ENCODE measurements at regions not wholly inside any gene's neighbourhood (a gene's known extent, or its start where the extent isn't known, plus 50 kb on each side); places are given as distances from the start of the nearest gene placed in this dataset.
A peak's percentile ranks its signal among the peaks of the same experiment; 100 is the strongest.

DNA sequence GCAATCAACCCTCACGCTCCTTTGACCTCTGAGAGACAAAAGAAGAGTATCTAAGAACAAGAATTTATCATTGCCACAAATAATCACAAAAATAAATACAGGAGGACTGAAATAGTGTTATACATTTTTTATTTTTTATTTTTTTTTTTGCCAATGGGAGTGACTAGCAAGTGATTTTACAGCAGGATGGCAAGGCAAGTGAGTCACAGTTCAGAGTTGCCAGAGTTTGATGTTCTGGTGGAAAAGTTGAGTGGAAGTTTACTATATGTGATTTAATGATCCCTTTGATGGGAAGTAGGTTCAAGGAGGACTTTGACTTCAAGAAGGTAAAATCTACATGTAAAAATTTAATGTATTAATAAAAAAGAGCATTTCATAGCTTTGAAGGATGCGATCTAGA is 2691.4 kb downstream of the PCDH9 start:
- DNase-seq (ENCODE audit: low read depth) = no peak

DNA sequence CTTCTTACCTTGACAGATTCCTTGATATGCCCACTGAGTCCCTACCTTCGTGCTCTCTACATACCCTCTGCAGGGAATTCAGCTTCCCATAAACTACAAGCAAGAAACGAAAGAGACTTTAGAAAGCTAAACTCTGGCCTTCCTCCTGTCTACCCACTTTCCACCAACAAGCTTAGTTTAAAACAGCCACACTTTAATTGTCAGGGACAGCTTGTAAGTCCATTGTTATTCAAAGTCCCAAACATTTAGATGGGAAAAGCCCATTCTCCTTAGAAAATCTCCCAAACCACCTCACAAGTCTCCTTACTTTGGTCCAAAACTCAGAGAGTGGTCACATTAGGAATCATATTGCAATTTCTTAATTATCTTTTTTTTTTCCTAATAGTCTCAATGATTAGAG is 2695.8 kb downstream of the PCDH9 start:
- no peak for DNase-seq (ENCODE audit: low read depth)

DNA sequence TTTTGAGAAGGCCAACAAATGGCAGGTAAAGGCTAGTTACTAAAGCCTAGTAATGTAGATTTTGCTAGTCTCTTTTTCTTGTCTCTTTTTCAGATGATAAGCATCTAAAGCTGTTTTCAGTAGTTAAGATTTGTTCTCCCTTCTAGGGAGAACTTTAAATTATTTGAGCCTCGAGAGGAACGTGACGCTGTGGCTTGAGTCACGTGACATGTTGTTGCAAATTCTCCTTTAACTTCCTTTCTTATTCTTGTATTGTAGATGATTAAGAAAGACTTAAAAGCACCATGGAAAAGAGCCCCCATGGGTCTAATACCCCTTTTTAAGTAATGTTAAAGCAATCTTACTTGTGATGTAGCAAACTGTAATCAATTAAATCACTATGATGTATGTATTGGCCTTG is 2698.7 kb downstream of the PCDH9 start:
- no peak for DNase-seq (ENCODE audit: low read depth)

DNA sequence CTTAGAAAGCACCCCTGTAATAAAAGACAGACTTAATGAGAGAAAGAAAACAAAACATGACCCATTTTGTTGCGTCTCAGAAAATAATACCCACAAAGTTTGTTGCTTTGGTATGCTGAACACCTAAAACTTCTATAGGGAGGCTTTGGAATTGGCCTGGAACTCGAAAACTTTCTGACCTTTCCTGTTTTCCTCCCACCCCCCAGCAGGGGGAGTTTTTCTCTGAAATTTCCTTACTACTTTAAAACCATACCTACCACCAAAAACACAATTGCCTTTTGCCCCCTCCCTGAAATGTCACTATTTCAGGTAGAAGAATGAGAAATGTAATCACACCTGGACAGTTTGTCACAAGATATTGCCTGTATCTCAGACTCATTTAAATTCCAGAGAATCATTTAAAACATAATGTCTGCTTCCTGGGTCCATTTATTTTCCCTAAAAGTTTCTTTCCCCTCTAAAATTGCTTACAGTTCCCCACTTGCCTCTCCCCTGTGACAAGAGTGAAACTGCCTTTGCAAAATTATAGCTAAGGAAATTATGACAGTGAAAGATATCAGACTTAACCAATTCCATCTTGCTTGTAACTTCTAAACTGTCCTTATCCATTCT is 2700.2 kb downstream of the PCDH9 start:
- peak; percentile 15 for DNase-seq (ENCODE audit: low read depth)

DNA sequence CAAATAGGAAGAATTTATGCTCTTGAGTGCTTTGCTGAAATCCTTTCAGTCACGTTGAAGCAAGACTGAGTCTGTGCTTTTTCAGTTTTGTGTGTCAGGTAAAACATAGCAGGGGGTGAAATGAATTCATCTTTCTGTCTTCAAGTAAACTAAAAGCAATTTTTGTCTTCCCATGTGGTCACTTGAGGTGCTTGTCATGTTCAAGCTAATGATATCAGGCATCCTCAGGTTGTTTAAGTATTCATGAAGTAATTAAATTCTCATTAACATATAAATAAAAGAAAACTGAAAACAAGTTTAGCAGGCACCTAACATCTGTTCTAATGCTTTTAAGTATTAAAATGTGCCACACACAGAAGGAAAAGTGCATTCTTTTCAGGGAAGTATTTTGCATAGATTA is 2701.3 kb downstream of the PCDH9 start:
- DNase-seq (ENCODE audit: low read depth) = no peak

DNA sequence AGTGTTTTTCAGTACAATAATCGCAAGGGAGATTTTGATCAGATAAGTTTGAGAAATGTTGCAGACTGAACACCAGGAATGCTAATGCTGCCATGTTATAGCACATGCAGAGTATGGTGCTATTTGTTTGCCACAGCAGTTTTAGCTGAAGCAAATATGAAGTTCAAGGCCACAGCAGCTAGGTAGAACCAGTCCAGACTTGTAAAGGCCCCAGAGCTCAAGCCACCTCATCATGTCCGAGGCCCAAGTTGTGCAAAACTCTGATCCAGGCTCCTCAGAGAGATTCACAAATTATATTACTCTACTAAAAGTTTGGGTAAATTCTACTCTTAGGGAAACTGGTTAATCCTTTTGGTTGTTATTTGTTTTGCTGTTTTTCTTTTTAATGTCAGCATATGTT is 2702.6 kb downstream of the PCDH9 start:
- DNase-seq (ENCODE audit: low read depth) = no peak

DNA sequence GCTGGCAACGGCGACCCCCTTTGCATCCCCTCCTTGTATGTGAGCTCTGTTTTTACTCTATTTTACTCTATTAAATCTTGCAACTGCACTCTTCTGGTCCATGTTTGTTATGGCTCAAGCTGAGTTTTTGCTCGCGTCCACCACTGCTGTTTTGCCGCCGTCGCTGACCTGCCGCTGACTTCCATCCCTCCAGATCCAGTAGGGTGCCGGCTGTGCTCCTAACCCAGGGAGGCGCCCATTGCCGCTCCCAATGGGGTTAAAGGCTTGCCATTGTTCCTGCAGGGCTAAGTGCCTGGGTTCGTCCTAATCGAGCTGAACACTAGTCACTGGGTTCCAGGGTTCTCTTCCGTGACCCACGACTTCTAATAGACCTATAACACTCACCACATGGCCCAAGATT is 2704.4 kb downstream of the PCDH9 start:
- DNase-seq (ENCODE audit: low read depth) = no peak

DNA sequence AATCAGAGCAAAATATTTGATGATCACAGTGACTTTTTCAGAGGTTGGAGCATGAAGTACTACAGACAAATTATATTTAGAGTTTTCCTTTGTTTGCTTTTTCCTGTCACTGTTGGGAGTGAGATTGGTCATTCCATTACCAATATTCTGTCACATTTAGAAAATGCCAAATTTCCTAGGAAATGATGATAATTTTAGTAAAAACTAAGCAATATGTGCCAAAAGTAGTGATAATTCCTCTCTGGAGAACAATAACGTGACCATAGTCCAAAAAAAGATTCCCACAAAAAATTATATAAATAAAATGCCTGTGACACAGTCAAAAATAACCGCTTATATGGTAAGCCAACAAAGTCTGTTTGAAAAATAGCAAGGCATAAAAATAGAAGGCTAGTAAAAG is 2719.4 kb downstream of the PCDH9 start:
- no peak for DNase-seq (ENCODE audit: low read depth)

DNA sequence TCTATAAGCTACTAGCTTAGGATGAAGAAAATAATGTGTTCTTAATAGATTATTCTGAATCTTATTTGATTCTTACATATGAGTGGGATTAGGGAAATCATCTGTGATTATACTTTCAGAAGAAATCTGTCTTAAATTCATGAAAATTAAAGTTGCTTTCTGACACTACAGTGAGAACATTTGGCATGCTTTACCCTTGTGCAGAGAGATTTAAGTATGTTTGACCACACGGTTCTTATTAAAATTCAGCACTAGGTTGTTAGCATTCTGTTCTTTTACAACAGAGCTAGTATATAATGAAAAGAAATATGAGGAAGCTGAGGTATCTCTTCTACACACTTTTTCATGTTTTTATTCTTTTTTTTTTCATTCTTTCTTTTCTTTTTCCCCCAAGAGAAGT is 2723.9 kb downstream of the PCDH9 start:
- DNase-seq (ENCODE audit: low read depth) = no peak

DNA sequence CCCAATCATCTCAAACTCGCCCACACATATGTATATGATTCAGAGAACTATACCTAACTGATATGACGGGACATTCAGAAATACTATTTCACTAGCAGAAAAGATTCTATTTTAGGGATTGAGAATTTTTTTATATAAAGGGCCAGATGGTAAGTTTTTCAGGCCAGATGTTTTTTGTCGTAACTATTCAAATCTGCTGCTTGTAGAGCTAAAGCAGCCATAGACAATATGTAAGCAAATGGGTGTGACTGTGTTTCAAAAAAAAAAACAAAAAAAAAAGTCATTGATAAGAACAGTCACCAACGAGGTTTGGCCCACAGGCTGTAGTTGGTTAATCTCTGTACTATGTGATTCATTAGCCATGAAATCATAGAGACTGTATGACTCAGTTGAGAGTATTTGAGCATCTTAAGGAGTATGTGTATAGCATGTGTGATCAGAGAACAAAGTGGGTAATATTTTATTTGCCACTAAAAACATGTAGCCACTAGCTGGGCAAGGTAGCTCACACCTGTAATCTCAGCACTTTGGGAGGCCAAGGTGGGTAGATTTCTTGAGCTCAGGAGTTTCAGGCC is 2724.7 kb downstream of the PCDH9 start:
- no peak for DNase-seq (ENCODE audit: low read depth)

DNA sequence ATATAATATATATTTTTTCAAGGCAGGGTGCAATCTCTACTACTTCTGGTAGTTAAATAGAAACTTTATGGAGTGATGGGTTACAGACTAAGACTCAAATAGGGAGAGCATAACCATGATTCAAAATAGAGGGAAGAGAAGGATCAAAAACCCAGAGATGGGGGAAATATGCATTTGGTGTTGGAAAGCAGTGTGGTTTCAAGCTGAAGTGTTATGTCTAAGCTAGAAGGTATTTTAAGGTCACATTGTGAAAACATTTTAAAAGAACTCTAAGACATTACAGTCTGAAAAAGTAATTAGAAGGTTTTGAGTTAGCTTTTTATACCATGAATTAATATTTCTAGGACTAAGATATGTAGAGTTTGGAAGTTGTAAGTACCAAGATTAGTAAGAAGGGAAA is 2741.4 kb downstream of the PCDH9 start:
- no peak for DNase-seq (ENCODE audit: low read depth)

DNA sequence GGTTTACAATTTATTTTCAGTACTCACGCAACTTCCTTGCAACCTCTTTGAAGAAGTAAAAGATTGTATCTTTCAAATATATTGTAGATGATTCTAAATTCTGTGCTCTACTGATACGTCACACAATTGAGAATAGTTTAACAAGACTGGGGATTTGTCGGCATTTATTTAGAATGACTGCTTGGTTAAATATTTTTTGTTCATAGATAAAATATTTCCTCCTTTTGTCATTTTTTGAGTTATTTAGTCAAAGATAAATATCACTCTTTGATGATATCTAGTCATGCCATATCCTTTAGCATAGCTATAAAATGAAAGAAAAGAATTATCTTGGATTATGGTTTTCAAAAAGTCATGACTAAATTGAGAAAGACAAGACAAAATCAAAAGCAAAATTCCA is 2747.8 kb downstream of the PCDH9 start:
- DNase-seq (ENCODE audit: low read depth) = no peak

DNA sequence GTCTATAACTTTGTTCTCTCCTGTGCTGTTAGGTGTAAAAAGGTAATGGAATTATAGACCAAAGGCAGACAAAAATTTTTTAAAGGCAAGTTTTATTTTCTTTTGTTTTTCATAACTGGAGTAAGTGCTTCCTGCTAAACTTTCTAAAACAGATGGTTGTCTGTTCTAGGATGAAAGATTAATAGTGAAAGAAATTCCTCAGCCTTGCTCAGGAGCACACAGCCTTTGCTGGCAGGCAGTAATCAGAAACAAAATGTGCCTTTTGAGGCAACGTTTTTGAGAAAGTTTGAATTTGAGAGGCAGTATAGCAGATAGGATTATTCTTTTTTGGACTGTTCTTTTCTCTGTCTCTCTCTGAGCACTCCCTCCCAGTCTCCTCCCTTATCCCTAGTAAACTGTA is 2749.5 kb downstream of the PCDH9 start:
- DNase-seq (ENCODE audit: low read depth) = no peak

DNA sequence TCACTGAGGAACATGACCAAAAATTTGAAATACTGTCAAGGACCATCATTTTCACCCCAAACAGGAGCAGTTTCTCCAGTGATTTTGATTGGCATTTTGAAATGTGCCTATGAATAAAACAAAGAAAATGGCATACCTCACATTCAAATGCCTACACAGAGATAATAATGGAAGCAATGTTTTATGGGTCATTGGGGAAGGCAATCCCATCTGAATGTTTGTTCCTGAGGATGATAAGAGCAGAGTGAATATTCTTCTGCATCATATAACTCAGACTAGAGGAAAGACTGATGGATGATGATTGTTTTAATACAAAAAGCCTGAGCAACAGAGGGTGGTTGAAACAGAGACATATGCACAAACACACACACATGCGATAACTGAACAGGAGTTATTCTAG is 2749.9 kb downstream of the PCDH9 start:
- DNase-seq (ENCODE audit: low read depth) = no peak

DNA sequence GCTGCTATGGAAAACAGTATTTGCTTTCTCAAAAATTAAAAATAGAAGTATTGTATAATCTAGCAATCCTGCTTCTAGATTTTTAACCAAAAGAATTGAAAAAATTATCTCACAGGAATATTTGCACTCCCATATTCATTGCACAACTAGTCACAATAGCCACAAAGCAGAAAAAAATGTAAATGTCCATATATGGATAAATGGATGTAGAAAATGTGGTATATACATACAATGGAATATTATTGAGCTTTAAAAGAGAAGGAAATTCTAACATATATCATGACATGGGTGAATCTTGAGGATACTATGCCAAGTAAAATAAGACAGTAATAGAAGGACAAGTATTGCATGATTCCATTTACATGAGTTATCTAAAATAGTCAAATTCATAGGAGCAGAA is 2753.0 kb downstream of the PCDH9 start:
- DNase-seq (ENCODE audit: low read depth) = no peak

DNA sequence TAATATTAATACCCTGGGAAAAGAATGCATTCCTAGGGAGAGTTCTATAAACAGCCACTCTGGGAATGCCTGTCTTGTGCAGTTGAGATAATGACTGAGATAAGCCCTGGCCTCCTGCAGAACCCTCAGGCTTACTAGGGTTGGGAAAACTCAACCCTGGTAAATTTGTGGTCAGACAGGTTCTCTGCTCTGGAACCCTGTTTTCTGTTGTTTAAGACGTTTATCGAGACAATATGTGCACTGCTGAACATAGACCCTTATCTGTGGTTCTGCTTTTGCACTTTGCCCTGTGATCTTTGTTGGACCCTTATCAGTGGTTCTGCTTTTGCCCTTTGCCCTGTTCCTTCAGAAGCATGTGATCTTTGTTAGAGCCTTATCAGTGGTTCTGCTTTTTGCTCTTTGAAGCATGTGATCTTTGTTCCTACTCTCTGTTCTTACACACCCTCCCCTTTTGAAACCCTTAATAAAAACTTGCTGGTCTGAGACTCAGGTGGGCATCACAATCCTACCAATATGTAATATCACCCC is 2754.0 kb downstream of the PCDH9 start:
- DNase-seq (ENCODE audit: low read depth) = peak; percentile 30

DNA sequence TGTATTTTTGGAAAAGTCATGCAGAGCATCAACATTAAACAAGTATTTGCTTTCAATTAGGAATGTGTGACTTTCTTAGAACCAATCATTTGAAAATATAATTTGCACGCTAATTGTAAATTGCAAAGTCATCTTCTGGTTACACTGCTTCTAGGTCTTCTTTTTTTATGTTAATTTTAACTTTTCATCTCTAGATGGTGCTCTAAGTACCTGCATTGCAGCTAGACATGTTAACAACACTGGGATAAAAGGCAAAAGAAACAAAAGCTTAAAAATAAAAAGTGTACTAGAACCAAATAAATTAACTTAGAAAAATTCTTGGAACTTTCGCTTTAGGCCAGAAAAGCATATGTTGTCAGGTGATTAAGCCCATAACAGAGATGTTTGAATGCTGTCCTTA is 2758.2 kb downstream of the PCDH9 start:
- DNase-seq (ENCODE audit: low read depth) = peak; percentile 5

DNA sequence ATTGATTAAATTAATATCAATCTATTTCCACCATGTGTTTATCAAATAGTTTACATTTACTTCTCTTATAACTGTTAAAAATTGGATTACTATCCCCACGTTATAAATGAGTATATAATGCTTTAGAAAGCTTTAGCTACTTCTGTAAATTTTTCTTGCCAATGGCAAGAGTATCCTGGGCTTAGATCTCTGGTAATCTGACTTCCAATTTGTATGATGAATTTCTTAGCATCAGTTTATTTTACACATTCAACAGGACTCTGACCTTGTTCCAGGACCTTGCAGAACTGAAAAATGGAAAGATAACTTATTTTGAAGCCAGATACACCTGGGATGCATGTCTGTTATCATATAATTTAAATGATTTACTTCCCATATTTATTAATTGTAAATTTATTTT is 2759.4 kb downstream of the PCDH9 start:
- no peak for DNase-seq (ENCODE audit: low read depth)

DNA sequence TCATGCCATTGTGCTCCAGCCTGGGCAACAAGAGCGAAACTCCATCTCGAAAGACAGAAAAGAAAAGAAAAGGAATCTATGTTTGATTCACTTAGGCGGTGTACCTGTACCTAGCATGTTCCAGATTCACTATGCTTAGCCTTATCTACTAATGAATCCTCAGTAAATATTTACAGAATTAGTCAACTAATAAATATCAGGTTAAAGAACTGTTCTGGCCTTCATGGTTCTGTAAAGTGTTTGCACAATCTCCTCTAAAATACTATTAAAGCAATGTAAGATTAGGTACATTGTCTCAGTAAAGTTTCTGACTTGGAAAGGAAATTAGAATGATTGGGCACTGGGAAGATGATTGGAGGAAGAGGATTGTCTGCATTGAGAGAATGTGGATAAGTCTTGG is 2770.4 kb downstream of the PCDH9 start:
- DNase-seq (ENCODE audit: low read depth) = no peak

DNA sequence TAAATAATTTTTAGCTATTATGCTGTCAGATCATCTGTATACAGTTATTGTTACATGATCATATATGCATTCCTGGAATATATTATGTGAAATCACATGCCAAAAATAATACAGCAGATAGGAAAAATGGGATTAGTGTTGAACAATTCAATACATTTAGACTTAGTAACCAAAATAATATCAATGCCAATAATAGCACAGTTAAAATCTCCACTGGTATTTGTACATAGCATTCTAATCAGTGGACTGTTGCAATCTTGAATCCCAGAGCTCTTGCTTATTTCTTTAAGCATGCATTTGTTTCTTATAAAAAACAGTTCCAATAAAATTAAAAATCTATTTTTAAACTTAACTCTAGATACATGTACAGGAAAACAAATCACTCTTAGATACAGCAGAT is 2772.2 kb downstream of the PCDH9 start:
- no peak for DNase-seq (ENCODE audit: low read depth)

DNA sequence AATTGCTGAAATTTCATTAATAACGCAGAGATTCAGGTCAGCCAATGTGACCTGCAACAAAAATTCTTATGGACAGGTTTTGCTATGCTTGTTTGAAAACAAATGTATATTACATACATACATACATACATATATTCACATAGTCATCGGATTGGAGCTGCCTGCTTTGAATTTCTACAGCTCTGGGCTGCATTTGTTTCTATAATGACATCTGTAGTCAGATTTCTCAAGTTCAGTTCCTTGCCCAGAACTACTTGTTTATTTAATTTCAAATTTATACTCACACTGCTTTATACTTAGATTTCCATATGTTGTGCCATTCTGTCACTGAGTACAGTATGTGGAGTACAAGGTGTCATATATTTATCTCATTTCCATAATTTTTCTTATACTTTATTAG is 2775.0 kb downstream of the PCDH9 start:
- DNase-seq (ENCODE audit: low read depth) = no peak

DNA sequence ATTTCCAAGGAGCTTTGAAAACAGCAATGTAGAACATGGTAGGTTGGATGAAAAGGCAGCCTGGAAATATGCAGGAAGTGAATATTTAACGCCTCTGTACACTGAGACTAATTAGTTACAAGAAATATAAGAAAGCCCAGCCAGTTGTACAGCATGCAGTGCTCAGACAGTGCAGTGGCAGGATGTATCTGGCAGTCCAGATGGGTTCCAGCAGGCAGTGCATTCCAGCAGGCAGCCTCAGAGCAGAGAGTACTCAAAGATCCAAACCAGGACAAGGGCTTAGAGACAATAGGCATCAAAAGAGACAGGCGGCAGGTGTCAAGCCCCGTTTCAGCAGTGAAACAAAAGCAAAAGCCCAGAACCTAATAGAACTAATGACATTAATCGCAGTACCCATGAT is 2776.3 kb downstream of the PCDH9 start:
- no peak for DNase-seq (ENCODE audit: low read depth)

DNA sequence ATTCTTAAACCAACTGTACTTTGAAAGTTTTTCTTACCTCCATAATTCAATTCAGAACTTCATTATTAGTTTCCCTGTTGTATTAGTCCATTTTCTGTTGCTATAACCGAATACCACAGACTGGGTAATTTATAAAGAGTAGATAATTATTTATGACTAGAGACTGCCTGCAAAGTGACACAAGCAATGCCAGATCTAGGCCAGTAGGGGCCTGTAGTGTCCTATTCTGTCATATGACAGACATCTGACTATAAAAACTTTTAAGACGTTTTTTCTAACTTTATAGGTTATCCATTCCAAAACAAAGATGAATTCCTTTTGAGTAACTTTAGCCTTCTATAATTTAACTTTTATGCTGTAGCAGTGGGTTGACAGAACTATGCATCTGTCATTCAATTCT is 2783.8 kb downstream of the PCDH9 start:
- DNase-seq (ENCODE audit: low read depth) = no peak

DNA sequence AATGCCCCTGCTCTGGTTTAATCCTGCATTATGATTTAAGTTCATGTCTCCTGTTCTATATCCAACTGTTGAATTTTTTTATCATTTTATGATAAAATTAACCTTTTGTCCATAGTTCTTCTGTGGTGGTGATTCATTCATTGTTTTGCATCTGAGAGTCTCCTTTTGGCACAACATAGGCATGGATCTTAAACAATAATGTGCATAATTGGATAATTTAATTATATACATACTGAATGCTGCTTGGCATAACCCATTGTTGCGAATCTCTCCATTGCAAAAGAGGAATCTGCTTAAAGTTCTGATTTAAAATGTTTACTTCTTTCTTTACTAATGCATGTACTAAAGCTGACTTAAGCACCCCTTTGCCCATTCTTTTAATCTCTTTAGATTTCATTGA is 2788.4 kb downstream of the PCDH9 start:
- no peak for DNase-seq (ENCODE audit: low read depth)

All from CMK (cell line).